Heart left ventricle (tissue), 13 donors: ENCODE measurements at regions not wholly inside any gene's neighbourhood (a gene's known extent, or its start where the extent isn't known, plus 50 kb on each side); places are given as distances from the start of the nearest gene placed in this dataset.

ENCODE experiments used
- CTCF ChIP-seq, 12 donors: fragments of 200-600 bp; sonication (generic) in 4 of 12; IDR thresholded peaks; one replicate each; pipeline versions ENCODE4 v1.5.0 to v1.8.0; 2018 to 2022; ENCODE audit warnings: antibody characterized with exemption in 12 of 12, mild to moderate bottlenecking in 5 of 12
- POLR2A ChIP-seq, 2 donors: fragments of 450-650 bp; IDR thresholded peaks; one replicate each; pipeline ENCODE4 v1.6.1; 2017; ENCODE audit warnings: antibody characterized with exemption in 2 of 2, mild to moderate bottlenecking in 2 of 2, moderate library complexity in 2 of 2
- donor health status: ischemic (EF 13 %, LVEDD 7.1; RV severe dilation, severe dysfunction).
- donor health status: DM: no; HTN: yes; CAD: no.
- donor health status: DM: no; HTN: no; CAD: no.
- donor health status: ischemic (EF 25% LVEDD 6.9; RV normal size, moderate dysfunction).
- donor health status: ischemic (EF 25% LVEDD 5.7; RV mildly dilated, moderate dysfunction).
- donor health status: ischemic (EF 35%, LVEDD 5.7; RV mildly dilated, moderate dysfunction).
- donor health status: nonischemic (EF 11% LVEDD 7.7; RV severe dilation, severe dysfunction).
- donor health status: DM: yes; HTN: yes; CAD: no.
- donor health status: PGD.
- donor health status: ischemic (EF 29% LVEDD 5.4; RV normal size, mild dysfunction).
- donor health status: nonischemic (EF 23%, LVEDD 6.1; RV moderate dilation, normal function).

GRCh38 chr20:54398814-54399213, 76.6 kb upstream of the DOK5 start:
- no peak for TF ChIP-seq CTCF (IDR thresholded peaks at IDR 0.05)
- no peak for TF ChIP-seq POLR2A (IDR thresholded peaks at IDR 0.05)
